ENCODE measurements at regions not wholly inside any gene's neighbourhood (a gene's known extent, or its start where the extent isn't known, plus 50 kb on each side); places are given as distances from the start of the nearest gene placed in this dataset.
A peak's percentile ranks its signal among the peaks of the same experiment; 100 is the strongest.
"Not testable (repeated sequence)": the region's sequence is repeated elsewhere in the genome, so short reads cannot be mapped to it uniquely, and the experiment has no call there.

GRCh38 chr12:90585640-90586304, 369.2 kb downstream of the CCER1 start:
- no peak for DNase-seq

DNA sequence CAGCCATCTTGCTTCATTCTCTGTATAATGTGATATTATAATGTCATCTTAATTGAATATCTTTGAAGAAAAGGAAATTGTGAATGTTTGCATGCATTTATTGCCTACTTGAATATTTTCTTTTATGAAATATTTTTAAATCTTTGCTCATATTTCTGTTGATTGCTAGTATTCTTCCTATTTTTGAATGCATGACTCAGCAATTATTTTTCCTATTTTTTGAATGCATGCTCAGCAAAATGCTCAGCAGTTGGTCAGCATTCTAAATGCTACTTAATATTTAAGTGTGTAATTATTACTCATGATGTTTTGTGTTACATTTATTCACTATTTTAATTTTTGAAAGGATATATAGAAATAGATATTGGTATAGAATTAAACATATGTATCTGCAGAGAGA, 378.3 kb downstream of the CCER1 start:
- DNase-seq, result no peak

- peak; percentile 6 for DNase-seq
Measured at GRCh38 chr12:90575995-90576394, 379.0 kb downstream of the CCER1 start.

DNA sequence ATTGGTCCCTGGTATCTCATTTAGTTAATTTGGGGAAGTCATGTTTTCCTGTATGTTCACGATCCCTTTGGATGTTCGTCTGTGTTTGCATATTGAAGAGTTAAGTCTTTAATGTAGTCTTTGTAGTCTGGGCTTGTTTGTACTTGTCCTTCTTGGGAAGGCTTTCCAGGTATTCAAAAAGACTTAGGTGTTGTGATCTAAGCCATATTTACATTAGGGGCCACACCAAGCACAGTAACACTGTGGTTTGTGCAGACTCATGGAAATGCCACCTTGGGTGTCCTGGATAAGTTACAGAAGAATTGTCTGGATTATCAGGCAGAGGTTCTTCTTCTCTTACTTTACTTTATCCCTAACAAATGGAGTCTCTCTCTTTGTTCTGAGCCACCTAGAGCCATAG, 380.3 kb downstream of the CCER1 start:
- DNase-seq, result no peak

DNA sequence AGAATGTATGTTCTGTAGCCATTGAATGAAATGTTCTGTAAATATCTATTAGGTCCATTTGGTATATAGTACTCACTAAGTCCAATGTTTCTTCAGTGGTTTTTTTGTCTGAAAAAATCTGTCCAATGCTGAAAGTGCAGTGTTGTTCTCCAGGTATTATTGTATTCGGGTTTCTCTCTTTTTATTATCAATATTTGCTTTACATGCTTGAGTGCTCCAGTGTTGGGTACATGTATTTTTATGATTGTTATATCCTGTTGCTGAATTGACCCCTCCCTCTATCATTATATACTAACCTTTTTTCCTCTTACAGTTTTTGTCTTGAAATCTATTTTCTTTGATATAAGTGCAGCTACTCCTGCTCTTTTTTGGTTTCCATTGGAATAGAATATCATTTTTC, 382.2 kb downstream of the CCER1 start:
- DNase-seq, result no peak

GRCh38 chr12:90569685-90570084, 385.3 kb downstream of the CCER1 start:
- no peak for DNase-seq

DNA sequence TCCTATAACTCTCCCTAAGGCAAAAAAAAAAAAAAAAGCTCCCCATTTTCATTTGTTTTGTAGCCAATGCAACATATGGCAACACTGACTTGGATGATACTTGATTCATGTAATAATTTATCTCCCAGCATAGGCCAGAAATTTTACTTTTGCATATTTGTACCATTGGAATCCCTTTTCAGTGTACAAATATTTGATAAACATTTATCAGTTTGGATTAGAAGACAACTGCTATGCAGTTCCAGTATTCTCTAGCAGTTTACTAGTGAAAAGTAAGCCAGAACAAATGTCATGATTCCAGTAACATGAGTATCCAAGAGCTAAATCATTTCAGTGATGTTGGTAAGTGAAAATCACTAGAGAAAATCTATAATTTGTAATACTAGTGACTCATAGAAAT, 392.3 kb downstream of the CCER1 start:
- no peak for DNase-seq

DNA sequence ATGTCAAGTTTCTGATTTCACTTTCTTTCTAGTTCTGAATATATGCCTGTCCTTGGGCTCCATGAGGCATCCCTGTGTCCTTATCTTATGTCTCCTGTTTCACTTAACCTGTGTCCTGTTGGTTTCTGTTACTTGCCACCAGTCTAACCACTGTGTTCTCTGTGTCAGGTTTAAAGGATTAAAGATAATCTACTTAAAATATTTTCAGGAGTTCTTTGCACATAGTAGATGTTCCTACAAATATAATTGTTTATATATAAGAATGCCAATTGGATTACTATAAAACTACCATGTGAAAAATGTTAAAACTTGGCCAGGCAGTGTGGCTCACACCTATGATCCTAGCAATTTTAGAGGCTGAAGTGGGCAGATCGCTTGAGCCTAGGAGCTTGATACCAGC, 406.4 kb downstream of the CCER1 start:
- no peak for DNase-seq

DNA sequence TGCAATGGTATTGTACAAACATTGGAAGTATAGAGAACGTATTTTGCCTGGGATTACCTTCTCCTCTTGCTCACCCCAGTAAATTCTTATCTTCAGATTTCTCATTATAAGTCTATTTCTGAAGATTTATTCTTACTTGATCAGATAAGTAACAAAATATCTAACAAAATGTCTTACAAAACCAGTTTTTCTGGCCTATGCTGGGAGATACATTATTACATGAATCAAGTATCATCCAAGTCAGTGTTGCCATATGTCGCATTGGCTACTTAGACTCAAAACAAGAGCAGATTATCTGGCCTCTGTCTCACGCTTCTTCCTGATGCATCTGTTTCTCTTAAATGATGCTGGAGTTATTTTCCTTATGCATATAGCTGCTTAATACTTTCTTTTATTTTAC, 408.5 kb downstream of the CCER1 start:
- no peak for DNase-seq

DNA sequence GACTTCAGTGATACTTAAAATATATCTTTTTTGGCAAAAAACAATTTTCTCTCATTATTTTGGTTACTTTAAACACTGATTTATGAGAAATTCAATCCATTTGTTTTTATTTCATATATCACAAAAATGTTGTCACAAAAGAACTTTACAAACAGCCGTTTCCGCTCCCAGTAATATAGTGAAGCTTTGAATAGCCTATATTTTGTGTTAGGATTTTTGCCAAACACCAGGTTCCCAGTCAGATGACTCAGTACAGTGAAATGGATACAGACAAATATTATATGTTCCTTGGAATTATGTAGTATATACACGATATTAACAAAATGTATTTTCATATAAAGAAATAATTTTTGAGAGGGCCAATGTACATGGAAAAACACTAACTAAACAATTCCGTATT, 411.1 kb downstream of the CCER1 start:
- no peak for DNase-seq

GRCh38 chr12:90543374-90543773, 411.6 kb downstream of the CCER1 start:
- DNase-seq, result no peak

DNA sequence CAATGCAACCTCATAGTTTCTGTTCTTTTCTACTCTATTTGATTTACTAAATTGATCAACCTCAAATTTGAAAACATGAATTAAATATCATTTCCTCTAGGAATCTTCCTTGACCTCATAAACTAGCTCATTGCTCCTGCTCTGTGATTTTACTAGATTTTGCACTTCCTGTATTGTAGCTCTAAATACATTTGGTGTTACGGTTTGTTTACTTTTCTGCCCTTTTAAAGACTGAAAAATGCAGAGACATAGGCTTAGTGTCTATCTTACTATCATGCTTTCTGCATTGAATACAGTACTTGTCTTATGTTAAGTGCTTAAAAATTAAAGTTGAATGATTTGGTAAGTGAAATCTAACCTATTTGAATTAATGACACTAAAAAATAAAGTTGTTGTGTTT, 412.1 kb downstream of the CCER1 start:
- not testable (repeated sequence) for DNase-seq

DNA sequence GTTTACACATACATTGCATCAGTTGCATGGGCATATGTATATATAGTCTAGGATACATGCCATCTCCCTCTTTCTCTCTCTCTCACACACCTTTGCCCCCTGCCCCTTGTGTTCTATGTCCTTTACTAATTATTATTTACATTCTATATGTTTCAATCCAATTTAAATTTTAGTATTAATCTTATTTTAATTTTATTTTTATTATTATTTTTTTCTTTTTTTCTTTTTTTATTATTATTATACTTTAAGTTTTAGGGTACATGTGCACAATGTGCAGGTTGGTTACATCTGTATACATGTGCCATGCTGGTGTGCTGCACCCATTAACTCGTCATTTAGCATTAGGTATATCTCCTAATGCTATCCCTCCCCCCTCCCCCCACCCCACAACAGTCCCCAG, 421.1 kb downstream of the CCER1 start:
- not testable (repeated sequence) for DNase-seq

- no peak for DNase-seq
Measured at GRCh38 chr12:90520002-90520734, 434.8 kb downstream of the CCER1 start.

GRCh38 chr12:90519285-90519684, 435.7 kb downstream of the CCER1 start:
- DNase-seq, result no peak

DNA sequence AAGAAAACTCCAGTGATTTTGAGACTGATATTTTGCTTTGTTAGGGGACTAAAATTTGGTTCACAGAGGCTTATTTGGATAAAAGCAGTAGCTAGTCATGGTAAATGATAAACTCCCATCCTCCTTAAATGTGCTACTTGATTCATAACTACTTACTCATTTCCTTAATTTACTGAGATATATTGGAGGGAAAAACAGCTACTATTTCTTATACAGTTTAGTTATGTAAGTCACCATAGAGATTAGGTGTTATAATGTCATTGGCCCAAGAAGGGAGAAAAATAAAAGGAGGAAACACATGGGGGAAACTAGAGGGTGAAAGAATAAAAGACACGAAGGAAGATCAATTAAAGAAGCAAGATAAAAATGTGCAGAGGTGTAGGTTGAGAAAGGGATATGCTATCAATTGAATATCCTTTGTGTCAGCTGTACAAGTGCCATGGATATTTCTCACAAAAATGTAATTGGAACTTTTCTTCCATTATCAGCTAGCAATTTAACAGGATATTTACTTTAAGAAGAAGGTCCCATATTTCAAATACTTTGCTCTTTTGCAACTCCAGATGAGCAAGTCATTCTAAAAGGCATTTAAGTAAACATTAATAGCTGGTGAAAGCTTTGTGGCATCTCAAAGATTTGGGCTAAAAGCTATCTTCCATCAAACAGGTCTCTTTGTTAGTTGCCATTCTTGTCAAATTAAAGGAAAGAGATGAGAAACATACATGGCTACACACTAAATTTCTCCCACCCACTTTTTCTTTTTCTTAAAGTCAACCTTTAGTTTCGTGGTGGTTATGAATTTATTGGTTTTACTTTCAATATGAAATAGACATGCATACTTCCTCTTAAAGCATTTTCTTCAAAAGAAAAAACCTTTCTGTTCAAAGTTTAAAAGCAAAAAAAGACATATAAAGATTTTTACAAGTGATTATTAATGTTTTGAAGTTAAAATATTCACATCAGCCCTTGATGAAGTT, 439.5 kb downstream of the CCER1 start:
- no peak for DNase-seq

DNA sequence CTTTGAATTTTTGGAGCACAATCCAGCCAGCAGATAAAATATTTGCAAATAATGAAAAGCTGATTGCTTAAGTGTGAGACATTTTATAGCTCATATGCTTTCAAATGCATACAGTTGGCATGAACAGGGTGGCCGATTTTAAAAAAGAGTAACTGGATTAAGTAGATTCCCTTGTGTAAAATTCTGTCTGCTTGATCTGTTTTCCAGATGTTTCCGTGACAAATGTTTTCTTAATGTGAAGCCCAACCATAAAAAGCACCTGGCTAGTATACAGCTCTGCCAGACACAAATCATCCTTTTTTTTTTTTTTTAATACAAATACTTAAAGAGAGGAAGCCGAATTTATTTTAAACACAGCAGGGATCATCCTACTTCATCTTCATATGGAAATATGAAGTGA, 440.7 kb downstream of the CCER1 start:
- DNase-seq, result no peak

GRCh38 chr12:90512518-90512917, 442.5 kb downstream of the CCER1 start:
- no peak for DNase-seq

DNA sequence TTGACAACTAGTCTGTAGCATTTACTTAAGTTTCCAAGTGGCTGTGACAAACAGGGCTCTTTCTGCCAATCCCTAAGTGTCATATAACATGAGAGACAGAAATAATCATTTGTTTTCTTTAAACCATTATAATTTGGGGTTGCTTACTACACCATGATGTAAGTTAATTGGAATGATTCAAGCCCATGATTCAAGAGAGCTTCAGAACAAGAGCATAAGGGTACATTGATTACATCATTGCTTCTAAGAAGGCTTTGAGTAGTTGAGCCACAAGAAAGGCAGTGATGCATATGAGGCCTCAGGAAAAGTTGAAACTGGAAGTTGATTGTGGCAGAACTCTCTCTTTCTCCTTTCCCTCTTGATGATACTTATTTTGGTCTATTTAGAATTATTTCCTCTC, 444.0 kb downstream of the CCER1 start:
- DNase-seq, result no peak

GRCh38 chr12:90504806-90505205, 450.2 kb downstream of the CCER1 start:
- DNase-seq, result no peak

DNA sequence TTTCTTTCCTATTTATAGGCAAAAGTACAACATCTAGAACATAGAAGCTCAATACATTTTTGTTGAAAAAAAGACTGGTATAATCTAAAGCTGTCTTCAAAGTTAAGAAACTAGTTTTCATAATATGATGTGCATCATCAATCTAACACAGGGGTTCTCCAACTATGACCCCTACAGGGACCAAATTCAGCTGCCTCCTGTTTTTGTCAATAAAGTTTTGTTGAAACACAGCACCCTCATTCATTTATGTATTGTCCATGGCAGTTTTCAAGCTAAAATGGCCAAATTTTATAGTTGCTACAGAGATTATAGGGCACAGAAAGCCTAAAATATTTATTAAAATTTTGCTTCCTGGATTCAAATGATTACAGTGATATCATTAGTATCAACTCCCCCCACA, 452.9 kb downstream of the CCER1 start:
- no peak for DNase-seq

DNA sequence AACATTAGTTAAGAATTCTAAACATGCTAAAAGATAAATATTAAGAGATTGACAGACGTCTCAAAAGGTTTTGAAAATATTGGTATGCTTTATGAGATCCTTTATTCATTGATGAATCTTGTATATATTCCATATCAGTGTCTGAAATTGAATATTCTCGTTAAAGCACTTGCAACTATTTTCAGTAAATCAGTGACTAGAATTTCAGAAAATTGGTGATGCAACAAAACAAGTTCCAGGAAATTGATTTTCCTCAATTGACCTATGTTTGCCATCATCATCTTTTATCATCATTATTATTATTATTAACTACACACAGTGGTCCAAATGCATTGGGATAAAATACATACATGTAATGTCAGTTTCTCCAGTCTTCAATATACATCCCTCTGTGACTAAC, 453.6 kb downstream of the CCER1 start:
- no peak for DNase-seq

DNA sequence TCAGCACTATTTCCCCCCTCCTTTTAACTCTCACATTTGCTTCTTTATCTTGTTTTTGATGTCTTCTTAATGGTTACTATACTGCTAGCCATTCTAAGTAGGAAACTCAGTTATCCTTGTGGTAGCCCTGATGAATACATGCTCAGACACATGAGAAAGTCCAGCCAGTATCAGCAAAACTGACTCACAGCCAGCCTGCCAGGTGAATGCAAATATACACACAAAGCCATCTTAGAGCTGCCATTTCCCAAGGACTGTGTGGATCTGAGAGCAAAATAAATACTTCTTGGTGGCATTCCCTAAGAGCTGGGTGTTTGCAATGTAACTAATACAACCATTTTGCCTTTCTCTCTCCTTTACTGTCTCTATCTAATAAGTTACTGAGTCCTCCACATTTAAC, 455.2 kb downstream of the CCER1 start:
- no peak for DNase-seq

All from NCI-H345 (cell line).